ENCODE measurements at regions not wholly inside any gene's neighbourhood (a gene's known extent, or its start where the extent isn't known, plus 50 kb on each side); places are given as distances from the start of the nearest gene placed in this dataset.

GRCh38 chr2:83787189-83787588 lies 671.9 kb downstream of the SUCLG1 start:
- no peaks in the 10 kb centered on the region for H3K79me1 ChIP-seq (ENCODE audit: low read length)
- peak overlapping the region; percentile 1 for H3K27ac ChIP-seq (ENCODE audit: low read depth, low read length)
- peak overlapping the region; percentile 79 for H3K4ac ChIP-seq (ENCODE audit: low read depth, low read length)
- no peak overlapping the region for H3K4me3 ChIP-seq (ENCODE audit: low read length)
- H3K79me2 ChIP-seq (ENCODE audit: control insufficient read depth, insufficient read depth, low read length) = no peaks in the 10 kb centered on the region
- H3K56ac ChIP-seq (ENCODE audit: low read length) = peak overlapping the region; percentile 45
- peak overlapping the region; percentile 4 for H2AK5ac ChIP-seq (ENCODE audit: low read length)
- peak overlapping the region; percentile 89 for H4K8ac ChIP-seq (ENCODE audit: low read depth, low read length)
- H3K4me1 ChIP-seq (ENCODE audit: control insufficient read depth, low read depth, low read length) = peaks cover 8% of the 10 kb centered on the region
- no peaks in the 10 kb centered on the region for H3K36me3 ChIP-seq (ENCODE audit: control insufficient read depth, insufficient read depth, low read length)
- H3K27me3 ChIP-seq (ENCODE audit: insufficient read depth, low read length, poor library complexity) = no peaks in the 10 kb centered on the region
- WGBS (ENCODE audit: extremely low coverage, insufficient coverage, low lambda C conversion rate) = no CpG with 5 or more reads among the region's 1 CpG
- H4K5ac ChIP-seq (ENCODE audit: low read length) = no peak overlapping the region
- H2BK5ac ChIP-seq (ENCODE audit: low read length) = peak overlapping the region; percentile 22
- H3K23ac ChIP-seq (ENCODE audit: low read length) = no peak overlapping the region
- H3K18ac ChIP-seq (ENCODE audit: low read length) = peak overlapping the region; percentile 93
- H2BK15ac ChIP-seq (replicated peaks; ENCODE audit: low read depth) = peak overlapping the region; percentile 41
- peak overlapping the region; percentile 35 for H2BK120ac ChIP-seq (ENCODE audit: low read depth, low read length)
- peak overlapping the region; percentile 0 for H3K9ac ChIP-seq (ENCODE audit: low read length)
- no peak overlapping the region for H3K4me2 ChIP-seq (ENCODE audit: low read length)
- peak; percentile 34 for DNase-seq

- Histone ChIP-seq H2BK15ac (replicated peaks; ENCODE audit: low read depth) (no peak overlapping the region), H4K5ac (ENCODE audit: low read length) (no peak overlapping the region), H3K79me2 (ENCODE audit: control insufficient read depth, insufficient read depth, low read length) (no peaks in the 10 kb centered on the region), H3K9ac (ENCODE audit: low read length) (no peak overlapping the region), H3K56ac (ENCODE audit: low read length) (no peak overlapping the region), H3K36me3 (ENCODE audit: control insufficient read depth, insufficient read depth, low read length) (no peaks in the 10 kb centered on the region), H2BK5ac (ENCODE audit: low read length) (no peak overlapping the region), H3K4me1 (ENCODE audit: control insufficient read depth, low read depth, low read length) (peaks cover 8% of the 10 kb centered on the region), H2AK5ac (ENCODE audit: low read length) (no peak overlapping the region), H3K79me1 (ENCODE audit: low read length) (no peaks in the 10 kb centered on the region), H3K27me3 (ENCODE audit: insufficient read depth, low read length, poor library complexity) (no peaks in the 10 kb centered on the region), H3K18ac (ENCODE audit: low read length) (peak overlapping the region; percentile 51), H3K23ac (ENCODE audit: low read length) (no peak overlapping the region), H4K8ac (ENCODE audit: low read depth, low read length) (no peak overlapping the region), H3K4me3 (ENCODE audit: low read length) (no peak overlapping the region), H2BK120ac (ENCODE audit: low read depth, low read length) (peak overlapping the region; percentile 73), H3K4me2 (ENCODE audit: low read length) (no peak overlapping the region), H3K27ac (ENCODE audit: low read depth, low read length) (no peak overlapping the region), H3K4ac (ENCODE audit: low read depth, low read length) (no peak overlapping the region)
- no peak for DNase-seq
- WGBS (ENCODE audit: extremely low coverage, insufficient coverage, low lambda C conversion rate) = no CpG with 5 or more reads among the region's 4 CpGs
Measured at GRCh38 chr2:83786140-83786539, 672.9 kb downstream of the SUCLG1 start.

GRCh38 chr2:83784947-83785346 lies 674.1 kb downstream of the SUCLG1 start:
- Histone ChIP-seq H3K56ac (ENCODE audit: low read length) (no peak overlapping the region), H2BK15ac (replicated peaks; ENCODE audit: low read depth) (no peak overlapping the region), H3K4me2 (ENCODE audit: low read length) (no peak overlapping the region)

GRCh38 chr2:83784315-83784714 lies 674.8 kb downstream of the SUCLG1 start:
- H4K8ac ChIP-seq (ENCODE audit: low read depth, low read length) = no peak overlapping the region
- H2AK5ac ChIP-seq (ENCODE audit: low read length) = no peak overlapping the region
- no peak overlapping the region for H3K27ac ChIP-seq (ENCODE audit: low read depth, low read length)
- H3K9ac ChIP-seq (ENCODE audit: low read length) = no peak overlapping the region
- H3K4me1 ChIP-seq (ENCODE audit: control insufficient read depth, low read depth, low read length) = peaks cover 8% of the 10 kb centered on the region
- H3K36me3 ChIP-seq (ENCODE audit: control insufficient read depth, insufficient read depth, low read length) = no peaks in the 10 kb centered on the region
- no peak overlapping the region for H3K4me2 ChIP-seq (ENCODE audit: low read length)
- H3K4ac ChIP-seq (ENCODE audit: low read depth, low read length) = no peak overlapping the region
- H2BK5ac ChIP-seq (ENCODE audit: low read length) = no peak overlapping the region
- no peaks in the 10 kb centered on the region for H3K79me1 ChIP-seq (ENCODE audit: low read length)
- H3K79me2 ChIP-seq (ENCODE audit: control insufficient read depth, insufficient read depth, low read length) = no peaks in the 10 kb centered on the region
- H3K56ac ChIP-seq (ENCODE audit: low read length) = no peak overlapping the region
- H3K18ac ChIP-seq (ENCODE audit: low read length) = no peak overlapping the region
- H2BK120ac ChIP-seq (ENCODE audit: low read depth, low read length) = no peak overlapping the region
- no CpG with 5 or more reads among the region's 2 CpGs for WGBS (ENCODE audit: extremely low coverage, insufficient coverage, low lambda C conversion rate)
- no peak overlapping the region for H4K5ac ChIP-seq (ENCODE audit: low read length)
- no peak overlapping the region for H3K23ac ChIP-seq (ENCODE audit: low read length)
- H3K4me3 ChIP-seq (ENCODE audit: low read length) = no peak overlapping the region
- no peak for DNase-seq
- H3K27me3 ChIP-seq (ENCODE audit: insufficient read depth, low read length, poor library complexity) = no peaks in the 10 kb centered on the region
- H2BK15ac ChIP-seq (replicated peaks; ENCODE audit: low read depth) = no peak overlapping the region

More at GRCh38 chr2:83784947-83785346, 674.1 kb downstream of the SUCLG1 start:
- H2AK5ac ChIP-seq (ENCODE audit: low read length) = no peak overlapping the region
- no peaks in the 10 kb centered on the region for H3K36me3 ChIP-seq (ENCODE audit: control insufficient read depth, insufficient read depth, low read length)
- no peak overlapping the region for H4K5ac ChIP-seq (ENCODE audit: low read length)
- H3K4ac ChIP-seq (ENCODE audit: low read depth, low read length) = peak overlapping the region; percentile 31
- no peaks in the 10 kb centered on the region for H3K79me2 ChIP-seq (ENCODE audit: control insufficient read depth, insufficient read depth, low read length)
- peaks cover 8% of the 10 kb centered on the region for H3K4me1 ChIP-seq (ENCODE audit: control insufficient read depth, low read depth, low read length)
- peak overlapping the region; percentile 80 for H3K18ac ChIP-seq (ENCODE audit: low read length)
- no peak overlapping the region for H2BK120ac ChIP-seq (ENCODE audit: low read depth, low read length)
- no peak for DNase-seq
- H3K9ac ChIP-seq (ENCODE audit: low read length) = no peak overlapping the region
- H3K27me3 ChIP-seq (ENCODE audit: insufficient read depth, low read length, poor library complexity) = no peaks in the 10 kb centered on the region
- H4K8ac ChIP-seq (ENCODE audit: low read depth, low read length) = no peak overlapping the region
- no peak overlapping the region for H3K23ac ChIP-seq (ENCODE audit: low read length)
- no peak overlapping the region for H3K27ac ChIP-seq (ENCODE audit: low read depth, low read length)
- no peak overlapping the region for H3K4me3 ChIP-seq (ENCODE audit: low read length)
- H2BK5ac ChIP-seq (ENCODE audit: low read length) = no peak overlapping the region
- H3K79me1 ChIP-seq (ENCODE audit: low read length) = no peaks in the 10 kb centered on the region
- no CpG with 5 or more reads among the region's 1 CpG for WGBS (ENCODE audit: extremely low coverage, insufficient coverage, low lambda C conversion rate)

GRCh38 chr2:83782122-83782521 lies 677.0 kb downstream of the SUCLG1 start:
- H3K27ac ChIP-seq (ENCODE audit: low read depth, low read length) = no peak overlapping the region
- peaks cover 2% of the 10 kb centered on the region for H3K4me1 ChIP-seq (ENCODE audit: control insufficient read depth, low read depth, low read length)
- no peaks in the 10 kb centered on the region for H3K79me2 ChIP-seq (ENCODE audit: control insufficient read depth, insufficient read depth, low read length)
- H3K4me3 ChIP-seq (ENCODE audit: low read length) = no peak overlapping the region
- H2BK5ac ChIP-seq (ENCODE audit: low read length) = no peak overlapping the region
- no peak overlapping the region for H3K4me2 ChIP-seq (ENCODE audit: low read length)
- H3K56ac ChIP-seq (ENCODE audit: low read length) = no peak overlapping the region
- WGBS (ENCODE audit: extremely low coverage, insufficient coverage, low lambda C conversion rate) = no CpG with 5 or more reads among the region's 4 CpGs
- H2AK5ac ChIP-seq (ENCODE audit: low read length) = no peak overlapping the region
- H2BK15ac ChIP-seq (replicated peaks; ENCODE audit: low read depth) = peak overlapping the region; percentile 88
- H3K27me3 ChIP-seq (ENCODE audit: insufficient read depth, low read length, poor library complexity) = no peaks in the 10 kb centered on the region
- no peaks in the 10 kb centered on the region for H3K79me1 ChIP-seq (ENCODE audit: low read length)
- DNase-seq = peak; percentile 38
- H3K9ac ChIP-seq (ENCODE audit: low read length) = no peak overlapping the region
- H4K5ac ChIP-seq (ENCODE audit: low read length) = no peak overlapping the region
- no peak overlapping the region for H4K8ac ChIP-seq (ENCODE audit: low read depth, low read length)
- H2BK120ac ChIP-seq (ENCODE audit: low read depth, low read length) = no peak overlapping the region
- no peak overlapping the region for H3K4ac ChIP-seq (ENCODE audit: low read depth, low read length)
- H3K23ac ChIP-seq (ENCODE audit: low read length) = no peak overlapping the region
- no peak overlapping the region for H3K18ac ChIP-seq (ENCODE audit: low read length)
- no peaks in the 10 kb centered on the region for H3K36me3 ChIP-seq (ENCODE audit: control insufficient read depth, insufficient read depth, low read length)

GRCh38 chr2:83764447-83765005 lies 694.6 kb downstream of the SUCLG1 start:
- Histone ChIP-seq H2BK120ac (ENCODE audit: low read depth, low read length) (no peak overlapping the region), H3K4me3 (ENCODE audit: low read length) (no peak overlapping the region), H3K79me2 (ENCODE audit: control insufficient read depth, insufficient read depth, low read length) (no peaks in the 10 kb centered on the region), H3K4me2 (ENCODE audit: low read length) (no peak overlapping the region), H3K27ac (ENCODE audit: low read depth, low read length) (no peak overlapping the region), H2BK5ac (ENCODE audit: low read length) (no peak overlapping the region), H3K23ac (ENCODE audit: low read length) (no peak overlapping the region), H3K79me1 (ENCODE audit: low read length) (no peaks in the 10 kb centered on the region), H2BK15ac (replicated peaks; ENCODE audit: low read depth) (no peak overlapping the region), H3K27me3 (ENCODE audit: insufficient read depth, low read length, poor library complexity) (no peaks in the 10 kb centered on the region), H2AK5ac (ENCODE audit: low read length) (no peak overlapping the region), H4K5ac (ENCODE audit: low read length) (no peak overlapping the region), H3K36me3 (ENCODE audit: control insufficient read depth, insufficient read depth, low read length) (no peaks in the 10 kb centered on the region), H3K18ac (ENCODE audit: low read length) (no peak overlapping the region), H3K56ac (ENCODE audit: low read length) (no peak overlapping the region), H4K8ac (ENCODE audit: low read depth, low read length) (no peak overlapping the region), H3K4me1 (ENCODE audit: control insufficient read depth, low read depth, low read length) (no peaks in the 10 kb centered on the region), H3K9ac (ENCODE audit: low read length) (no peak overlapping the region), H3K4ac (ENCODE audit: low read depth, low read length) (no peak overlapping the region)
- WGBS (ENCODE audit: extremely low coverage, insufficient coverage, low lambda C conversion rate) = no CpG with 5 or more reads among the region's 5 CpGs
- DNase-seq = no peak

Data from mesendoderm (in vitro differentiated cells).